Colonic mucosa (tissue), 4 donors: ENCODE measurements at regions not wholly inside any gene's neighbourhood (a gene's known extent, or its start where the extent isn't known, plus 50 kb on each side); places are given as distances from the start of the nearest gene placed in this dataset.
"Not testable (repeated sequence)": the region's sequence is repeated elsewhere in the genome, so short reads cannot be mapped to it uniquely, and the experiment has no call there.

ENCODE experiments used
- DNase-seq: peaks from one replicate; pipeline ENCODE4 v3.0.0-alpha.2; 2020
- H3K27ac ChIP-seq: fragments of 200-600 bp; one replicate; pipeline ENCODE4 v1.8.0; 2021
- H3K27me3 ChIP-seq: fragments of 200-600 bp; one replicate; pipeline ENCODE4 v1.8.0; 2021
- H3K36me3 ChIP-seq: fragments of 200-600 bp; one replicate; pipeline ENCODE4 v1.8.0; 2021
- H3K4me1 ChIP-seq: fragments of 200-600 bp; one replicate; pipeline ENCODE4 v1.8.0; 2021; ENCODE audit warnings: mild to moderate bottlenecking
- H3K4me3 ChIP-seq: fragments of 200-600 bp; one replicate; pipeline ENCODE4 v1.8.0; 2021
- H3K9ac ChIP-seq, 2 donors: one replicate each; pipeline ENCODE4 v1.7.0; 2013; ENCODE audit warnings: control low read depth in 2 of 2, low read depth in 2 of 2, low read length in 2 of 2
- H3K9me3 ChIP-seq: fragments of 200-600 bp; one replicate; pipeline ENCODE4 v1.8.0; 2021
- CTCF ChIP-seq: fragments of 200-600 bp; IDR thresholded peaks from one replicate; pipeline ENCODE4 v1.8.0; 2022; ENCODE audit warnings: antibody characterized with exemption, mild to moderate bottlenecking
- intact Hi-C: fragments of 100-400 bp; cut with DNase I; formaldehyde crosslinking; loops from one replicate; pipeline ENCODE4 v1.14.1; 2022
- donor health status: healthy.
- donor health status: DM: no; HTN: no; CAD: no.
- donor health status: DM: no; HTN: no; CAD: no.

- Histone ChIP-seq H3K4me3 (no peak overlapping the region), H3K4me1 (no peaks in the 10 kb centered on the region), H3K9ac (no peak overlapping the region), H3K9me3 (no peaks in the 10 kb centered on the region), H3K27ac (no peak overlapping the region), H3K27me3 (no peaks in the 10 kb centered on the region), H3K36me3 (no peaks in the 10 kb centered on the region)
- intact Hi-C loops = no loop called here
- TF ChIP-seq CTCF = no peak
- DNase-seq = no peak
These were observed 1265.8 kb upstream of the LRRTM3 start for GRCh38 chr10:65660006-65660405.

GRCh38 chr10:65670087-65670486, 1255.7 kb upstream of the LRRTM3 start:
- TF ChIP-seq CTCF = no peak
- H3K4me3 ChIP-seq = no peak overlapping the region
- H3K27ac ChIP-seq = no peak overlapping the region
- H3K4me1 ChIP-seq = no peaks in the 10 kb centered on the region
- H3K27me3 ChIP-seq = no peaks in the 10 kb centered on the region
- intact Hi-C loops = no loop called here
- no peak overlapping the region for H3K9ac ChIP-seq
- H3K36me3 ChIP-seq = no peaks in the 10 kb centered on the region
- DNase-seq = no peak
- no peaks in the 10 kb centered on the region for H3K9me3 ChIP-seq

- intact Hi-C loops, H3K9me3 ChIP-seq, H3K4me3 ChIP-seq, H3K9ac ChIP-seq, H3K27me3 ChIP-seq, H3K4me1 ChIP-seq, H3K36me3 ChIP-seq, H3K27ac ChIP-seq, DNase-seq: not testable (repeated sequence)
These were observed 1255.2 kb upstream of the LRRTM3 start for GRCh38 chr10:65670596-65670995.

GRCh38 chr10:65675236-65675635, 1250.6 kb upstream of the LRRTM3 start:
- Histone ChIP-seq H3K9ac (no peak overlapping the region), H3K27me3 (no peaks in the 10 kb centered on the region), H3K4me3 (no peak overlapping the region), H3K27ac (no peak overlapping the region), H3K36me3 (no peaks in the 10 kb centered on the region), H3K4me1 (no peaks in the 10 kb centered on the region), H3K9me3 (no peaks in the 10 kb centered on the region)
- DNase-seq = peak; percentile 61
- intact Hi-C loops = no loop called here
- no peak for TF ChIP-seq CTCF

GRCh38 chr10:65684896-65685295, 1240.9 kb upstream of the LRRTM3 start:
- DNase-seq = no peak

More at GRCh38 chr10:65684896-65685295, 1240.9 kb upstream of the LRRTM3 start:
- no peaks in the 10 kb centered on the region for H3K4me1 ChIP-seq
- H3K9ac ChIP-seq = no peak overlapping the region
- H3K36me3 ChIP-seq = no peaks in the 10 kb centered on the region
- no peak overlapping the region for H3K27ac ChIP-seq
- no peak overlapping the region for H3K4me3 ChIP-seq
- TF ChIP-seq CTCF = no peak
- H3K9me3 ChIP-seq = no peaks in the 10 kb centered on the region
- intact Hi-C loops = no loop called here
- no peaks in the 10 kb centered on the region for H3K27me3 ChIP-seq
